ENCODE measurements at regions not wholly inside any gene's neighbourhood (a gene's known extent, or its start where the extent isn't known, plus 50 kb on each side); places are given as distances from the start of the nearest gene placed in this dataset.

DNA sequence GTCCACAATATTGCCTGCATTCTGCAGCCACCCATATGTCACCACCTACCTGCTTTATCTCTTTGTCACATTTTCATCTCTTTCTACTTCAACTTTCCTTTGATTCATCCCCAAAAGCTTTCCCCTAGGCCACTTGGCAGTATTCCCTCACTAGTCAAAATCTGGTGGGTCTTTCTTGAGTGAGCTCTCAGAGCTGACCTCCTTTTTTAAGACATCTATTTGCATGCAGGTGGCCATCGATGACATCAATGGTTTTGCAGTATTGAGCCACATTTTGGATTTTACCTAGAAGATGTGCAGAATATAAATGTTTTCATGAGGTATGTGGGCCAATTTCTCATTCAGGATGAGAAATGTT lies 133.4 kb upstream of the REG3A start:
- Histone ChIP-seq H3K27ac (ENCODE audit: low read length) (no peak overlapping the region), H3K27me3 (ENCODE audit: control insufficient read depth, insufficient read depth, low read length) (no peaks in the 10 kb centered on the region), H3K4me3 (ENCODE audit: low read length) (no peak overlapping the region), H3K9me3 (ENCODE audit: control insufficient read depth, insufficient read depth, low read length) (peaks cover 6% of the 10 kb centered on the region), H3K4me1 (ENCODE audit: control insufficient read depth, insufficient read depth, low read length) (no peaks in the 10 kb centered on the region), H3K36me3 (ENCODE audit: control insufficient read depth, insufficient read depth, low read length) (no peaks in the 10 kb centered on the region)
- no peak for ATAC-seq
- no peaks in the 10 kb centered on the region for H3K27me3 Mint-ChIP-seq (ENCODE audit: low read depth in 2 of 2)
- no peaks in the 10 kb centered on the region for H3K4me1 Mint-ChIP-seq
- peaks cover 20 to 27% of the 10 kb centered on the region in 2 donors for H3K9me3 Mint-ChIP-seq
- peaks cover 21% of the 10 kb centered on the region for H3K36me3 Mint-ChIP-seq
- no peak overlapping the region for H3K4me3 Mint-ChIP-seq
- intact Hi-C loops (cut with micrococcal nuclease): no loop called here
- TF ChIP-seq, protein P1, sequence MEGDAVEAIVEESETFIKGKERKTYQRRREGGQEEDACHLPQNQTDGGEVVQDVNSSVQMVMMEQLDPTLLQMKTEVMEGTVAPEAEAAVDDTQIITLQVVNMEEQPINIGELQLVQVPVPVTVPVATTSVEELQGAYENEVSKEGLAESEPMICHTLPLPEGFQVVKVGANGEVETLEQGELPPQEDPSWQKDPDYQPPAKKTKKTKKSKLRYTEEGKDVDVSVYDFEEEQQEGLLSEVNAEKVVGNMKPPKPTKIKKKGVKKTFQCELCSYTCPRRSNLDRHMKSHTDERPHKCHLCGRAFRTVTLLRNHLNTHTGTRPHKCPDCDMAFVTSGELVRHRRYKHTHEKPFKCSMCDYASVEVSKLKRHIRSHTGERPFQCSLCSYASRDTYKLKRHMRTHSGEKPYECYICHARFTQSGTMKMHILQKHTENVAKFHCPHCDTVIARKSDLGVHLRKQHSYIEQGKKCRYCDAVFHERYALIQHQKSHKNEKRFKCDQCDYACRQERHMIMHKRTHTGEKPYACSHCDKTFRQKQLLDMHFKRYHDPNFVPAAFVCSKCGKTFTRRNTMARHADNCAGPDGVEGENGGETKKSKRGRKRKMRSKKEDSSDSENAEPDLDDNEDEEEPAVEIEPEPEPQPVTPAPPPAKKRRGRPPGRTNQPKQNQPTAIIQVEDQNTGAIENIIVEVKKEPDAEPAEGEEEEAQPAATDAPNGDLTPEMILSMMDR (IDR thresholded peaks at IDR 0.05): no peak
- no peak overlapping the region for H3K27ac Mint-ChIP-seq
- 75% methylated on average over 1 of the region's 1 CpG for WGBS (ENCODE audit: insufficient coverage)
- DNase-seq: no peak

DNA sequence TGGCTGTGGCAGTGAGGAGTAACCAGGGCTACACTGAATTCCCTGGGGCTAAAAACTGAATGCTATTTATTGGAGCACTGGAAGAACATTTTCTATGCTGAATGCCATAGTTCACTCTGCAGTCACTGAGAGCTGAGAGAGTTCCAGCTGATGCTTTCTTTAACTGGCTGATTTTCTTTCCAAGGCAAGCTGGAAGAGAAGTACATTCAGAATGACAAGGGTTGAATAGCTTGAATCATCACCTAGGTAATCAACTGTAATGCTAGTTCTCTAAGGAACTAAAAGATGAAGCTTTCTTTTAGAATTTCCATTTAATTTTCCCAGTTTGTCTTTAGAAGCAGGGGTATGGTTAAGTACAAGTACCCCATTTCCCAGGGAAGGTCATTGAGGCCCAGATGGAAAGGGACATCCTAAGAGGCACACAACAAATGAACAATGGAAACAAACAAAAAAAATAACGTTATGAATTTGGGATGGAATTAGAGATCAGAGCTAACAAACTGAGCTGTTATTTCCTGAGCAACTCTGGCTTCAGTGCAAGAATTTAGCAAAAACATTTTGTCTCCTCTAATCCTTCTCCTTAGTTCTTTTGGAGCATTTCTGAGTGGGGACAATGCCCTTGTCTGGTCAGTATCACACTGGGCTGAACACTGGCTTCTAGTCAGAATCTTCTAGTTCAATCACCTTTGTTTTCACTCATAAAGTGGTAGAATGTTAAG lies 132.8 kb upstream of the REG3A start:
- intact Hi-C loops (cut with micrococcal nuclease): no loop called here
- Histone ChIP-seq H3K9me3 (ENCODE audit: control insufficient read depth, insufficient read depth, low read length) (peaks cover 6% of the 10 kb centered on the region), H3K27me3 (ENCODE audit: control insufficient read depth, insufficient read depth, low read length) (no peaks in the 10 kb centered on the region), H3K27ac (ENCODE audit: low read length) (no peak overlapping the region), H3K36me3 (ENCODE audit: control insufficient read depth, insufficient read depth, low read length) (no peaks in the 10 kb centered on the region), H3K4me1 (ENCODE audit: control insufficient read depth, insufficient read depth, low read length) (no peaks in the 10 kb centered on the region), H3K4me3 (ENCODE audit: low read length) (no peak overlapping the region)
- Mint-ChIP-seq H3K36me3 (peaks cover 16% of the 10 kb centered on the region), H3K9me3 (peaks cover 16 to 23% of the 10 kb centered on the region in 2 donors), H3K27me3 (ENCODE audit: low read depth in 2 of 2) (no peaks in the 10 kb centered on the region), H3K27ac (no peak overlapping the region), H3K4me1 (no peaks in the 10 kb centered on the region), H3K4me3 (no peak overlapping the region)
- DNase-seq (no peak), ATAC-seq (no peak)
- TF ChIP-seq, protein P1 (IDR thresholded peaks at IDR 0.05): no peak
- WGBS (ENCODE audit: insufficient coverage): 45% methylated on average over 1 of the region's 1 CpG

DNA sequence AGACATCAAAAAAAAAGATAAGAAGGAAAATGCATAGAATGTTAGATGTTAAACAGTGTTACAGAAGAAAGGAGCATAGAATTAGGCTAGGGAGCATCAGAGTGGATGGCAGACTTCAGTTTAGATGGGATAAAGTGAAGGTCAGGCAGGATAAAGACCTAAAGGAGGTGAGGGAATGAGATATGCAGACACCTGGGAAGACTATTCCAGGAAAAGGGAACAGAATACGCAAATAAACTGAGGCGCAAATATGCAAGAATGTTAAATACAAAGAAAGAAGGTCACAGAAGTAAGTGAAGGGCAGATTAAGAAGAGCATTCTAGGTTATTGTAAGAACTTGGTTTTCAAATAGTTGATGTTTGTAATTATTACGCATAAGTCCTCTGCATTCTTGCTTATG lies 116.3 kb upstream of the REG3A start:
- H3K36me3 ChIP-seq (ENCODE audit: control insufficient read depth, insufficient read depth, low read length): no peaks in the 10 kb centered on the region

More for the DNA sequence above, 116.3 kb upstream of the REG3A start:
- Mint-ChIP-seq H3K4me3 (no peak overlapping the region), H3K36me3 (no peaks in the 10 kb centered on the region), H3K4me1 (no peaks in the 10 kb centered on the region), H3K9me3 (peaks cover 13 to 27% of the 10 kb centered on the region in 2 donors), H3K27me3 (ENCODE audit: low read depth in 2 of 2) (no peaks in the 10 kb centered on the region), H3K27ac (no peak overlapping the region)
- no peak for DNase-seq
- Histone ChIP-seq H3K4me1 (ENCODE audit: control insufficient read depth, insufficient read depth, low read length) (no peaks in the 10 kb centered on the region), H3K9me3 (ENCODE audit: control insufficient read depth, insufficient read depth, low read length) (no peaks in the 10 kb centered on the region), H3K27me3 (ENCODE audit: control insufficient read depth, insufficient read depth, low read length) (no peaks in the 10 kb centered on the region), H3K4me3 (ENCODE audit: low read length) (no peak overlapping the region), H3K27ac (ENCODE audit: low read length) (no peak overlapping the region)
- intact Hi-C loops (cut with micrococcal nuclease): no loop called here
- 90% methylated on average over 2 of the region's 3 CpGs for WGBS (ENCODE audit: insufficient coverage)
- ATAC-seq: no peak
- TF ChIP-seq, protein P1 (IDR thresholded peaks at IDR 0.05): no peak
